IPS-20b (cell line): ENCODE measurements at regions not wholly inside any gene's neighbourhood (a gene's known extent, or its start where the extent isn't known, plus 50 kb on each side); places are given as distances from the start of the nearest gene placed in this dataset.

Experiments
- H3K27ac ChIP-seq: one replicate; pipeline ENCODE4 v1.5.1; 2013; ENCODE audit warnings: low read length
- H3K27me3 ChIP-seq: 2 replicates; pipeline ENCODE4 v1.6.1; 2013; ENCODE audit warnings: mild to moderate bottlenecking, low read length, inconsistent platforms; ENCODE audit not compliant: insufficient read depth
- H3K36me3 ChIP-seq: 2 replicates; pipeline ENCODE4 v1.6.1; 2013; ENCODE audit warnings: low read depth, mild to moderate bottlenecking, inconsistent platforms, low read length, moderate library complexity; ENCODE audit not compliant: insufficient read depth
- H3K4me1 ChIP-seq: 2 replicates; pipeline ENCODE4 v1.6.1; 2013; ENCODE audit warnings: mild to moderate bottlenecking, control low read depth, inconsistent platforms, low read length, moderate library complexity; ENCODE audit not compliant: insufficient read depth
- H3K4me3 ChIP-seq: 2 replicates; pipeline ENCODE4 v1.5.1; 2013; ENCODE audit warnings: mild to moderate bottlenecking, low read length, inconsistent platforms
- H3K9ac ChIP-seq: 2 replicates; pipeline ENCODE4 v1.6.1; 2013; ENCODE audit warnings: low read depth, mild to moderate bottlenecking, inconsistent platforms, low read length, moderate library complexity
- H3K9me3 ChIP-seq: 2 replicates; pipeline ENCODE4 v1.6.1; 2013; ENCODE audit warnings: mild to moderate bottlenecking, low read depth, low read length, inconsistent platforms; ENCODE audit not compliant: insufficient read depth

- Histone ChIP-seq H3K9me3 (no peaks in the 10 kb centered on the region), H3K4me3 (no peak overlapping the region), H3K36me3 (no peaks in the 10 kb centered on the region), H3K4me1 (peaks cover 13% of the 10 kb centered on the region), H3K27ac (no peak overlapping the region), H3K9ac (no peak overlapping the region), H3K27me3 (no peaks in the 10 kb centered on the region)
Measured at GRCh38 chr13:55560331-55560730, 1580.4 kb upstream of the PRR20A start.

DNA sequence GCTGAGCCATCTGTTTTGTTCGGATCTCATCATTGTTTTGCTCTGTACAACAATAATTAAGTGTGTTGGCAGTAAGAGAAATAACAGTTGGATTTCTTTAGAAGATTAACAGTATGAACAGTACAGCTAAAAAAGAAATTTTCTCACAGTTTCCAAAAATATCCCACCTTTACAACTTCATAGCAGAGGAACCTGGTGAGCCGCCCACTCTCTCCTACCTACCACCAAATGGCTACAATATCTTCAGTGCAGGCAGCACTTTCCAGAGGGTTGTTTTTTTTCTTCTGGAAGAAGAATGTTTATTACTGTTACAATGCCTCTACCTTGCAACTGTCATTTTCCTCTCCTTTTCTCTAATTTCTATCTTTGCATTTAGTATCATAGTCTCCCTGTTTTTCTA, 1577.5 kb upstream of the PRR20A start:
- H3K27me3 ChIP-seq: no peaks in the 10 kb centered on the region

DNA sequence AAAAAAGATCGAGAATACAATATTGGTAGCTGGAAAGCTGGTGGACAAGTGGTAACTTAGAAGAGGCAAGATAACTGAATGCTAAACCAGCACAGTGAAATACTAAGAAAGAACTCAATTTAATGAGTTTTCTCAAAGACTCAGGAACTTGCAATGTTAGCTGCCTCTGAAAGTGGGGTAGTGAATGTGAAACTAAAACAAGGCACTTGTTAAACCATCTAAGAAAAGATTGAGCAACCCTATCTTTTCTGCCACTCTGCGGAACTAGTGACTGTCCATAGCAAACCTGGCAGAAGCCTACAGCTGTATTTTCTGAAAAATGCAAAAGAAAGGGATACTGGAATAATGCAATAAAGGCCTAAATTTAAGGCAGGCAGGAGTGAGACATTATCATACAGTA, 1574.4 kb upstream of the PRR20A start:
- Histone ChIP-seq H3K9me3 (no peaks in the 10 kb centered on the region), H3K36me3 (no peaks in the 10 kb centered on the region), H3K9ac (no peak overlapping the region), H3K4me3 (no peak overlapping the region), H3K27me3 (no peaks in the 10 kb centered on the region), H3K4me1 (peaks cover 21% of the 10 kb centered on the region), H3K27ac (no peak overlapping the region)

More for the DNA sequence above, 1577.5 kb upstream of the PRR20A start:
- no peak overlapping the region for H3K27ac ChIP-seq
- no peaks in the 10 kb centered on the region for H3K9me3 ChIP-seq
- peaks cover 21% of the 10 kb centered on the region for H3K4me1 ChIP-seq
- no peak overlapping the region for H3K9ac ChIP-seq
- no peak overlapping the region for H3K4me3 ChIP-seq
- H3K36me3 ChIP-seq: no peaks in the 10 kb centered on the region

DNA sequence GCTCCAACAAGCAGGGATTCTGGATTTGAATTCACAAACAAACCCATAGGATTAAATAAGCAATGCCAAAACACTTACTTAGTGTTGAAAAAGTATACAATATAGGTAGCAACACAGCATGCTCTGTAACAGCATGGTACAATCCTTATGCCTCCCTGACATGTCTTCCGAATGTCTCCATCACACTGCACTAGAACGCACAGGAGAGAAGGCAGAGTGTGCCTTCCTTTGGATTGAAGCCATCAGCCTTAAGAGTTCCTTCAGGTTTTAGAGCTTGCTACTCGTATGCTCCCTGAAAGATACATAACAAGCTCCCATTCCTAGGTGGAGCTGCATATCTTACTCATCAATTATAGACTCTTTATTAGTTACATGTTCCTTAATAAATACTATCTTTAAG, 1573.9 kb upstream of the PRR20A start:
- Histone ChIP-seq H3K27ac (no peak overlapping the region), H3K9ac (no peak overlapping the region), H3K9me3 (no peaks in the 10 kb centered on the region), H3K4me1 (peaks cover 21% of the 10 kb centered on the region), H3K27me3 (no peaks in the 10 kb centered on the region), H3K36me3 (no peaks in the 10 kb centered on the region), H3K4me3 (no peak overlapping the region)

- Histone ChIP-seq H3K27me3 (no peaks in the 10 kb centered on the region), H3K9ac (no peak overlapping the region), H3K4me3 (no peak overlapping the region), H3K27ac (no peak overlapping the region), H3K36me3 (peaks cover 9% of the 10 kb centered on the region), H3K9me3 (no peaks in the 10 kb centered on the region), H3K4me1 (peaks cover 31% of the 10 kb centered on the region)
Measured at GRCh38 chr13:55567721-55568625, 1572.7 kb upstream of the PRR20A start.

DNA sequence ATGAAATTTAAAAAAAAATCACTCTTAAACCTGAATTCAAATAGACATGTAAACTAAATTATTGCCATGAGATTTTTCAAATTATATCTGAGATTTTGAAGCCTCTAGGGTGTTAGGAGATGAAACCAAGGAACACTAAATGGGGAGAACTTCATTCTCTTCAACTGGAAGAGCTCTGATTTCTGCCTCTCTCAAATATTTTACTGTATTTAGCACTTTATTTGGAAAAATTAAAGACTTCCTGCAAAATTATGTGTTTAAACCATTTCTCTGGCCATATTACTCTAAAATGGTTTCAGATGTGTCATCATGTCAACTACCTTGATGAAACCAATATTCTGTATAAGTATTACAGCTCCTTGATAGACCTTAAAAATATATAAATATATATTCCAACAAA, 1571.6 kb upstream of the PRR20A start:
- Histone ChIP-seq H3K36me3 (peaks cover 20% of the 10 kb centered on the region), H3K4me3 (no peak overlapping the region), H3K27me3 (no peaks in the 10 kb centered on the region), H3K4me1 (peaks cover 39% of the 10 kb centered on the region), H3K9ac (no peak overlapping the region), H3K27ac (no peak overlapping the region), H3K9me3 (no peaks in the 10 kb centered on the region)

- no peak overlapping the region for H3K4me3 ChIP-seq
- H3K27me3 ChIP-seq: no peaks in the 10 kb centered on the region
- H3K9me3 ChIP-seq: no peaks in the 10 kb centered on the region
- H3K4me1 ChIP-seq: peaks cover 38% of the 10 kb centered on the region
- no peak overlapping the region for H3K9ac ChIP-seq
- H3K36me3 ChIP-seq: peaks cover 24% of the 10 kb centered on the region
- H3K27ac ChIP-seq: no peak overlapping the region
Measured at GRCh38 chr13:55569514-55569913, 1571.2 kb upstream of the PRR20A start.

GRCh38 chr13:55570371-55570770, 1570.3 kb upstream of the PRR20A start:
- Histone ChIP-seq H3K27me3 (no peaks in the 10 kb centered on the region), H3K36me3 (peaks cover 33% of the 10 kb centered on the region), H3K9me3 (no peaks in the 10 kb centered on the region), H3K27ac (no peak overlapping the region), H3K9ac (no peak overlapping the region), H3K4me3 (no peak overlapping the region), H3K4me1 (peaks cover 32% of the 10 kb centered on the region)

GRCh38 chr13:55571237-55571867, 1569.4 kb upstream of the PRR20A start:
- Histone ChIP-seq H3K9me3 (no peaks in the 10 kb centered on the region), H3K27ac (no peak overlapping the region), H3K36me3 (peaks cover 43% of the 10 kb centered on the region)

GRCh38 chr13:55572408-55572807, 1568.3 kb upstream of the PRR20A start:
- H3K27me3 ChIP-seq: no peaks in the 10 kb centered on the region
- H3K27ac ChIP-seq: no peak overlapping the region
- peak overlapping the region; percentile 7; the same call in 1 of the 2 replicates for H3K4me3 ChIP-seq
- peaks cover 36% of the 10 kb centered on the region for H3K4me1 ChIP-seq
- no peaks in the 10 kb centered on the region for H3K9me3 ChIP-seq
- H3K36me3 ChIP-seq: peaks cover 53% of the 10 kb centered on the region
- H3K9ac ChIP-seq: no peak overlapping the region

More at GRCh38 chr13:55571237-55571867, 1569.4 kb upstream of the PRR20A start:
- no peak overlapping the region for H3K9ac ChIP-seq
- H3K4me3 ChIP-seq: no peak overlapping the region; the same call in 1 of the 2 replicates
- H3K4me1 ChIP-seq: peaks cover 36% of the 10 kb centered on the region
- no peaks in the 10 kb centered on the region for H3K27me3 ChIP-seq

- H3K36me3 ChIP-seq: peaks cover 58% of the 10 kb centered on the region
- no peaks in the 10 kb centered on the region for H3K27me3 ChIP-seq
- no peak overlapping the region for H3K27ac ChIP-seq
- H3K4me1 ChIP-seq: peaks cover 41% of the 10 kb centered on the region
- H3K4me3 ChIP-seq: peak overlapping the region; percentile 7; the same call in 1 of the 2 replicates
- H3K9me3 ChIP-seq: no peaks in the 10 kb centered on the region
- H3K9ac ChIP-seq: no peak overlapping the region
Measured at GRCh38 chr13:55572862-55573261, 1567.9 kb upstream of the PRR20A start.

- no peaks in the 10 kb centered on the region for H3K27me3 ChIP-seq
- H3K9me3 ChIP-seq: no peaks in the 10 kb centered on the region
- H3K27ac ChIP-seq: no peak overlapping the region
- peaks cover 61% of the 10 kb centered on the region for H3K36me3 ChIP-seq
- no peak overlapping the region for H3K9ac ChIP-seq
- peaks cover 41% of the 10 kb centered on the region for H3K4me1 ChIP-seq
- peak overlapping the region; percentile 85; the same call in 1 of the 2 replicates for H3K4me3 ChIP-seq
Measured at GRCh38 chr13:55573565-55573964, 1567.2 kb upstream of the PRR20A start.
